B cell (primary cell): ENCODE measurements at regions not wholly inside any gene's neighbourhood (a gene's known extent, or its start where the extent isn't known, plus 50 kb on each side); places are given as distances from the start of the nearest gene placed in this dataset.

Experiments
- ATAC-seq: fragments of 200-7000 bp; cut with Tn5 transposase; one replicate; pipeline ENCODE4 v1.10.0; 2021; ENCODE audit warnings: low read depth, mild to moderate bottlenecking, moderate number of reproducible peaks, moderate library complexity
- CTCF ChIA-PET: fragments of 350-600 bp; sonication (Branson Sonifier 250); formaldehyde crosslinking; loops from one replicate; lab custom pipeline; 2021; ENCODE audit warnings: antibody characterized with exemption, inconsistent platforms; lab: Charles Lee
- POLR2A ChIA-PET: fragments of 350-600 bp; sonication (Branson Sonifier 250); formaldehyde crosslinking; loops from one replicate; lab custom pipeline; 2021; ENCODE audit warnings: antibody characterized with exemption; lab: Charles Lee
- DNase-seq: peaks from one replicate; pipeline ENCODE4 v3.0.0; 2013
- H2AFZ ChIP-seq: 2 replicates; pipeline ENCODE4 v1.6.1; 2012; ENCODE audit warnings: mild to moderate bottlenecking, low read depth, low read length; ENCODE audit not compliant: insufficient read depth, poor library complexity, severe bottlenecking
- H3K27ac ChIP-seq, 2 donors: 1 replicate in 1 of 2; 2 replicates in 1 of 2; pipeline ENCODE4 v1.5.1; 2012 to 2013; ENCODE audit warnings: low read length in 2 of 2, mild to moderate bottlenecking in 2 of 2, moderate library complexity in 1 of 2
- H3K27me3 ChIP-seq, 4 experiments: fragments of 200-600 bp in 1 of 4; sonication (generic) in 1 of 4; replicated peaks in 1 of 4; 1 replicate in 2 of 4; 2 replicates in 2 of 4; pipeline versions ENCODE4 v1.6.1 to v1.7.0; 2013 to 2016; ENCODE audit warnings: low read length in 3 of 4, mild to moderate bottlenecking in 2 of 4, mixed read lengths in 1 of 4, moderate library complexity in 1 of 4; ENCODE audit not compliant: insufficient read depth in 4 of 4, control insufficient read depth in 3 of 4; ENCODE audit errors: control extremely low read depth in 1 of 4
- H3K36me3 ChIP-seq, 2 experiments: replicated peaks in 1 of 2; 1 replicate in 1 of 2; 2 replicates in 1 of 2; pipeline versions ENCODE4 v1.6.1 to v1.7.1; 2013; ENCODE audit warnings: low read length in 1 of 2; ENCODE audit not compliant: insufficient read depth in 2 of 2, control insufficient read depth in 1 of 2; ENCODE audit errors: control extremely low read depth in 1 of 2, extremely low read depth in 1 of 2
- H3K4me1 ChIP-seq, 2 donors: fragments of 200-600 bp in 1 of 2; sonication (generic) in 1 of 2; 1 replicate in 1 of 2; 2 replicates in 1 of 2; pipeline versions ENCODE4 v1.5.1 to v1.6.1; 2013 to 2017; ENCODE audit warnings: low read length in 2 of 2; ENCODE audit not compliant: control insufficient read depth in 2 of 2, insufficient read depth in 2 of 2
- H3K4me2 ChIP-seq: replicated peaks from 2 replicates; pipeline ENCODE3; 2012; ENCODE audit warnings: mild to moderate bottlenecking, low read depth, low read length; ENCODE audit not compliant: poor library complexity, severe bottlenecking
- H3K4me3 ChIP-seq, 5 experiments: fragments of 200-600 bp in 1 of 5; sonication (generic) in 1 of 5; 1 replicate in 3 of 5; 2 replicates in 2 of 5; pipeline versions ENCODE4 v1.5.1 to v1.7.0; 2011 to 2016; ENCODE audit warnings: low read length in 4 of 5, mild to moderate bottlenecking in 4 of 5, low read depth in 2 of 5, control low read depth in 1 of 5, moderate library complexity in 1 of 5; ENCODE audit not compliant: insufficient read depth in 1 of 5; ENCODE audit errors: control extremely low read depth in 1 of 5, extremely low read depth in 1 of 5
- H3K79me2 ChIP-seq: fragments of 200-600 bp; sonication (generic); one replicate; pipeline ENCODE4 v1.6.0; 2016; ENCODE audit warnings: low read length; ENCODE audit not compliant: control insufficient read depth, insufficient read depth
- H3K9ac ChIP-seq: fragments of 200-600 bp; sonication (generic); 2 replicates; pipeline ENCODE4 v1.6.1; 2017; ENCODE audit warnings: mild to moderate bottlenecking, low read length, moderate library complexity
- H3K9me3 ChIP-seq, 3 donors: one replicate each; pipeline versions ENCODE4 v1.6.1 to v1.7.1; 2013; ENCODE audit warnings: low read length in 2 of 3; ENCODE audit not compliant: control insufficient read depth in 2 of 3, insufficient read depth in 1 of 3; ENCODE audit errors: control extremely low read depth in 1 of 3
- H4K20me1 ChIP-seq: 2 replicates; pipeline ENCODE4 v1.6.0; 2012; ENCODE audit warnings: mild to moderate bottlenecking, low read length; ENCODE audit not compliant: insufficient read depth, control insufficient read depth, poor library complexity, severe bottlenecking
- H3K27ac Mint-ChIP-seq: one replicate; pipeline ENCODE4 v1.8.0; 2021; ENCODE audit warnings: mixed read lengths
- H3K27me3 Mint-ChIP-seq: one replicate; pipeline ENCODE4 v1.8.0; 2021; ENCODE audit warnings: mixed read lengths
- H3K4me1 Mint-ChIP-seq: one replicate; pipeline ENCODE4 v1.8.0; 2021; ENCODE audit warnings: mixed read lengths
- H3K4me3 Mint-ChIP-seq: one replicate; pipeline ENCODE4 v1.8.0; 2021; ENCODE audit warnings: mixed read lengths
- H3K9me3 Mint-ChIP-seq: one replicate; pipeline ENCODE4 v1.8.0; 2022; ENCODE audit warnings: mixed read lengths; ENCODE audit not compliant: insufficient read depth
- CTCF ChIP-seq: fragments of 200-600 bp; IDR thresholded peaks from one replicate; pipeline ENCODE4 v1.8.0; 2022; ENCODE audit warnings: antibody characterized with exemption, mild to moderate bottlenecking
- EZH2 ChIP-seq: IDR thresholded peaks from 2 replicates; pipeline ENCODE4 v1.6.1; 2012; ENCODE audit warnings: borderline replicate concordance, low read depth, mild to moderate bottlenecking, moderate library complexity, low read length; ENCODE audit not compliant: insufficient read depth, poor library complexity, severe bottlenecking
- WGBS: methylation state at CpG from one replicate; pipeline ENCODE4 v1.1.5; 2013; ENCODE audit warnings: missing lambda C conversion rate; ENCODE audit not compliant: insufficient coverage; 5-methylcytosine and 5-hydroxymethylcytosine counted together
- intact Hi-C: fragments of 100-400 bp; cut with micrococcal nuclease; formaldehyde crosslinking; loops from one replicate; pipeline ENCODE4 v1.10.0; 2022

DNA sequence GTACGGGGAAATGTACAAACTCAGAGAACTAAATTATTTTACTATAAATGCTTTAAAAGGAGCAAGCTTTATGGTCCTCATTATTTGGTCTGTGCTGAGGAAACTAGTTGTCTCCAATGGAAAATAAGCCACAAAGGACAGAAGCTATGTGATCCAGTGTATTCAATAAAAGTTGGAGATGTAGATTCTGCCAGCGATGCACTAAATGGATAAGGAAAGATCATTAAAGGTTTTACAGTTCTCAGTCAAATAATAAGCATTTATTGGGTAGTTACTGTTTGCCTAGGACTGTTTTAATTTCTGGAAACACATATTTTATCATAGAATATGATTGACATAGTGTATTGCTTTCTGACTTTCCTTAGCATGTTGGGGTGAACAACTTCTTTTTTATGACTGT, 458.9 kb upstream of the STXBP6 start:
- ATAC-seq = no peak
- TF ChIP-seq EZH2 = no peak
- TF ChIP-seq CTCF = no peak

DNA sequence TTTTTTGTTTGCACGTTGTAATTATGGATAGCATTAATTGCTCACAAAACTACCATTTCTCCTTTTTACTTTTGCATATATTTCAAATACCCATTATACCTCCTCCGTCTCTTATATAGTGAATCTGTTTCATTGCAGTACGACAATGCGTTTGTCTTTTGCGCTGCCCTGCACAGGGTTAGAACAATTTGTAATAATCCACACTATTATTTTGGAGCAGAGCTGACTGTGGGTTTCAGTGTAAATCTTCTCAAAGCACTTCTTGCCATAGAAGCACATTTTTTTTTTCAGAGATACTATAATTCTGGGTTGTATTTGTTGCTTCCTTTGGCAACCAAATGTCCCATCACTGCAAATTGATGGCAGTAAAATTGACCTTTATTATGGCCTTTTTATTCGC, 451.8 kb upstream of the STXBP6 start:
- no peak overlapping the region for H3K4me3 ChIP-seq
- peaks cover 5% of the 10 kb centered on the region for H3K9me3 Mint-ChIP-seq
- 100% methylated on average over 1 of the region's 6 CpGs for WGBS
- no peaks in the 10 kb centered on the region for H4K20me1 ChIP-seq
- H3K4me1 Mint-ChIP-seq = no peaks in the 10 kb centered on the region
- no peaks in the 10 kb centered on the region for H3K27me3 Mint-ChIP-seq
- H3K9ac ChIP-seq = no peak overlapping the region
- ChIA-PET CTCF (no interaction called here), POLR2A (no interaction called here)
- no peaks in the 10 kb centered on the region for H3K27me3 ChIP-seq
- H3K27ac Mint-ChIP-seq = no peak overlapping the region
- TF ChIP-seq CTCF (no peak), EZH2 (no peak)
- H3K4me3 Mint-ChIP-seq = no peak overlapping the region
- no peak overlapping the region for H2AFZ ChIP-seq
- peaks cover 0 to 4% (median 0%) of the 10 kb centered on the region in 3 donors for H3K9me3 ChIP-seq
- H3K79me2 ChIP-seq = no peaks in the 10 kb centered on the region
- ATAC-seq (no peak), DNase-seq (no peak)
- H3K4me1 ChIP-seq = no peaks in the 10 kb centered on the region
- intact Hi-C loops = no loop called here
- no peaks in the 10 kb centered on the region for H3K36me3 ChIP-seq
- H3K4me2 ChIP-seq = no peak overlapping the region
- H3K27ac ChIP-seq = no peak overlapping the region

More for the DNA sequence above, 458.9 kb upstream of the STXBP6 start:
- no peak for DNase-seq
- Histone ChIP-seq H3K36me3 (no peaks in the 10 kb centered on the region), H3K4me2 (no peak overlapping the region), H3K4me1 (no peaks in the 10 kb centered on the region), H3K79me2 (no peaks in the 10 kb centered on the region), H3K27me3 (no peaks in the 10 kb centered on the region), H3K9ac (no peak overlapping the region), H3K9me3 (peaks cover 0 to 2% (median 0%) of the 10 kb centered on the region in 3 donors), H3K4me3 (no peak overlapping the region), H4K20me1 (no peaks in the 10 kb centered on the region), H2AFZ (no peak overlapping the region), H3K27ac (no peak overlapping the region)
- Mint-ChIP-seq H3K9me3 (no peaks in the 10 kb centered on the region), H3K27me3 (no peaks in the 10 kb centered on the region), H3K27ac (no peak overlapping the region), H3K4me1 (no peaks in the 10 kb centered on the region), H3K4me3 (no peak overlapping the region)
- 80% methylated on average over 1 of the region's 2 CpGs for WGBS
- ChIA-PET CTCF (no interaction called here), POLR2A (no interaction called here)
- intact Hi-C loops = no loop called here
